ENCODE measurements at regions not wholly inside any gene's neighbourhood (a gene's known extent, or its start where the extent isn't known, plus 50 kb on each side); places are given as distances from the start of the nearest gene placed in this dataset.
"Not testable (repeated sequence)": the region's sequence is repeated elsewhere in the genome, so short reads cannot be mapped to it uniquely, and the experiment has no call there.

- in situ Hi-C loops (cut with HindIII; ENCODE audit: low sequenced_read_pairs) = no loop called here
- H3K4me3 ChIP-seq (ENCODE audit: low read depth, low read length) = no peak overlapping the region
- DNase-seq (ENCODE audit: low read depth) = no peak
- no peak for TF ChIP-seq CTCF (IDR thresholded peaks at IDR 0.05; ENCODE audit: low read depth, low read length, missing control alignments)
Measured at GRCh38 chr9:105006514-105006913, 78.6 kb upstream of the ABCA1 start.

- in situ Hi-C loops (cut with HindIII; ENCODE audit: low sequenced_read_pairs) = no loop called here
- H3K4me3 ChIP-seq (ENCODE audit: low read depth, low read length) = no peak overlapping the region
- DNase-seq (ENCODE audit: low read depth) = peak; percentile 66
- no peak for TF ChIP-seq CTCF (IDR thresholded peaks at IDR 0.05; ENCODE audit: low read depth, low read length, missing control alignments)
Measured at GRCh38 chr9:105007143-105007542, 79.2 kb upstream of the ABCA1 start.

GRCh38 chr9:105010089-105010488 lies 82.1 kb upstream of the ABCA1 start:
- H3K4me3 ChIP-seq (ENCODE audit: low read depth, low read length); in situ Hi-C loops (cut with HindIII; ENCODE audit: low sequenced_read_pairs); DNase-seq (ENCODE audit: low read depth): not testable (repeated sequence)

- DNase-seq (ENCODE audit: low read depth) = no peak
- in situ Hi-C loops (cut with HindIII; ENCODE audit: low sequenced_read_pairs) = no loop called here
- no peak overlapping the region for H3K4me3 ChIP-seq (ENCODE audit: low read depth, low read length)
- TF ChIP-seq CTCF (IDR thresholded peaks at IDR 0.05; ENCODE audit: low read depth, low read length, missing control alignments) = no peak
Measured at GRCh38 chr9:105021917-105022316, 94.0 kb upstream of the ABCA1 start.

- DNase-seq (ENCODE audit: low read depth); in situ Hi-C loops (cut with HindIII; ENCODE audit: low sequenced_read_pairs); H3K4me3 ChIP-seq (ENCODE audit: low read depth, low read length): not testable (repeated sequence)
Measured at GRCh38 chr9:105022545-105022944, 94.6 kb upstream of the ABCA1 start.

- in situ Hi-C loops (cut with HindIII; ENCODE audit: low sequenced_read_pairs) = no loop called here
Measured at GRCh38 chr9:105023788-105024187, 95.8 kb upstream of the ABCA1 start.

GRCh38 chr9:105024529-105024928 lies 96.6 kb upstream of the ABCA1 start:
- in situ Hi-C loops (cut with HindIII; ENCODE audit: low sequenced_read_pairs) = no loop called here
- DNase-seq (ENCODE audit: low read depth) = no peak
- H3K4me3 ChIP-seq (ENCODE audit: low read depth, low read length) = no peak overlapping the region
- no peak for TF ChIP-seq CTCF (IDR thresholded peaks at IDR 0.05; ENCODE audit: low read depth, low read length, missing control alignments)

More at GRCh38 chr9:105023788-105024187, 95.8 kb upstream of the ABCA1 start:
- H3K4me3 ChIP-seq (ENCODE audit: low read depth, low read length) = no peak overlapping the region
- no peak for DNase-seq (ENCODE audit: low read depth)
- no peak for TF ChIP-seq CTCF (IDR thresholded peaks at IDR 0.05; ENCODE audit: low read depth, low read length, missing control alignments)

- no peak for TF ChIP-seq CTCF (IDR thresholded peaks at IDR 0.05; ENCODE audit: low read depth, low read length, missing control alignments)
- no peak overlapping the region for H3K4me3 ChIP-seq (ENCODE audit: low read depth, low read length)
- DNase-seq (ENCODE audit: low read depth) = no peak
- in situ Hi-C loops (cut with HindIII; ENCODE audit: low sequenced_read_pairs) = no loop called here
Measured at GRCh38 chr9:105026451-105026850, 98.5 kb upstream of the ABCA1 start.
